ENCODE measurements at regions not wholly inside any gene's neighbourhood (a gene's known extent, or its start where the extent isn't known, plus 50 kb on each side); places are given as distances from the start of the nearest gene placed in this dataset.

DNA sequence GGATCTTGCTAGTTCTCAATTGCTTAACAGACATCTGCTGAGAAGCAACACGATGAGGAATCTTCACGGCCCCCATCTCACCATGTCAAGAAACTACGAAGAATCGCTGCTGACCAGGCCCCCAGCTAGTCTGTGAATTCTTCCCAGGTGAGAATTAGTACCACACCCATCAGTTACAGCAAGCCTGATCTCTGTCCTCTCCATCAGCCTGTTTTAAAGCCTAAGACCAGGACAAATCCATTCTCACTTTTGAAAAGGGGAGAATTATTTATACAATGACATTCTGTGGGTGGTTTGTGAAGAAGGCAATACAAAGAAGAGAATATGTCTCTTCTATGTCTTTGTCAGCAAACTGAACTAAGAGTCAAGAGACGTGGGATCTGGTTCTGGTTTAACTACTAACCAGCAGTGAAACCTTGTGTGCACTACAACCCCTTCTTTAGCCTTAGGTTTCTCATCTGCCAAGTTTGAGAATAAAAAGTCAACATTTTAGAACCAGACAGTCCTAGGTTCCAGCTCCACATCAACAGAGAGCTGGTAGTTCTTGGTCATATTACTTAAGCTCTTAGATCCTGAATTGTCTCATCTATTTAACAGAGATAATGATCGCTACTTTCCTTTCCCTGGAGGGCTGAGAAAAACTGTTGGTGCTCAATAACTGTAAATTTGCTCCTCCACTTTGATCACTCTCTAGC is 160.4 kb upstream of the RORA start:
- peaks cover 0 to 2% (median 0%) of the 10 kb centered on the region in 4 donors for H3K9me3 ChIP-seq (ENCODE audit: control insufficient read depth in 4 of 4, insufficient read depth in 3 of 4, low read length in 3 of 4)
- no peak for TF ChIP-seq CTCF (IDR thresholded peaks at IDR 0.05; ENCODE audit: control extremely low read depth, extremely low read depth)

DNA sequence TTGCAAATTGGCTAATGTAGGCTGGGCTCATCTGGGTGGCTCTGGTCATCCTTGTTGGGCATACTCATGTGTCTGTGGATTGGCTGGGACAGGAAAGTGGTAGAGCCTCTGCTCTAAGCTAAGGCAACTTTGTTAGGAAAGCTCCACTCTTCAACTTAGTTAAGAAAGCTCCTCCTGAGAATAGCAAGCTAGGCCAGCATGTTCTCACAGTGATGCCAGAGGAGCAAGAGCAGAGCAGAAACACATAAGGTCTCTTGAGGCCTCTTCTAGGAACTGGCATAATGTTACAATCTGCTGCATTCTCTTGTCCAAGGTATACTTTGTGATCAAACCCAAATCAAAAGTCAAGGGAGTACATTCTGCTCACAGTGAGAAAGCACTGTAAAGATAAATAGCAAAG is 158.6 kb upstream of the RORA start:
- Histone ChIP-seq H3K27me3 (ENCODE audit: control insufficient read depth in 3 of 3, insufficient read depth in 3 of 3, low read length in 2 of 3) (no peaks in the 10 kb centered on the region), H3K4me1 (ENCODE audit: control insufficient read depth in 5 of 5, insufficient read depth in 5 of 5, low read length in 5 of 5) (peaks cover 0 to 3% (median 0%) of the 10 kb centered on the region in 5 donors)

More for the DNA sequence above, 160.4 kb upstream of the RORA start:
- Histone ChIP-seq H3K4me1 (ENCODE audit: control insufficient read depth in 5 of 5, insufficient read depth in 5 of 5, low read length in 5 of 5) (peaks cover 0 to 16% (median 2%) of the 10 kb centered on the region in 5 donors), H3K9ac (ENCODE audit: insufficient read depth in 1 of 2, low read length in 2 of 2) (no peak overlapping the region), H3K27ac (ENCODE audit: low read depth in 1 of 2, low read length in 1 of 2) (no peak overlapping the region), H3K36me3 (ENCODE audit: control insufficient read depth in 4 of 4, insufficient read depth in 4 of 4, low read length in 4 of 4) (no peaks in the 10 kb centered on the region), H3K27me3 (ENCODE audit: control insufficient read depth in 3 of 3, insufficient read depth in 3 of 3, low read length in 2 of 3) (no peaks in the 10 kb centered on the region), H3K4me3 (no peak overlapping the region)
- DNase-seq (no peak), ATAC-seq (ENCODE audit: insufficient read depth, low FRiP score) (no peak)
- WGBS, 2 donors, result 87 to 92% methylated on average over 6 of the region's 6 CpGs

DNA sequence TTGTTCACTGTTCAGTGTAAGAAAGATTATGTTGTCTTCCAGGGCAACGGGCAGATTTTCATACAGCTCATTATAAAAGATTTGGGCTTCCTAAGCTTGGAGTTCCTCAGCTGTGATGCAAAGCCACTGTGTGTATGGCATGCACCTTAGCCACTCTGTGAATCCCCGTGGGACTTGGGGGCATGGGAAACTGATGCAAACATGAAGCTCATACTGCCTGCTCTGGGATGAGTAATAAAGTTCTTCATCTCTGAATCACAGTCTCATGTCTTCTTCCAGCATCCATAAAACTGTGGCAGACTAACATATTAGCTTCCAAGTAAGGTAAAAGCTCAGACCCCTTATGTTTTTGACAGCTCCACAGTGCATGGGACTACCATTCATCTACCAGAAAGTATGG is 154.3 kb upstream of the RORA start:
- H3K36me3 ChIP-seq (ENCODE audit: control insufficient read depth in 4 of 4, insufficient read depth in 4 of 4, low read length in 4 of 4), result no peaks in the 10 kb centered on the region
- no peaks in the 10 kb centered on the region for H3K4me1 ChIP-seq (ENCODE audit: control insufficient read depth in 5 of 5, insufficient read depth in 5 of 5, low read length in 5 of 5)
- no peak for TF ChIP-seq CTCF (IDR thresholded peaks at IDR 0.05; ENCODE audit: control extremely low read depth, extremely low read depth)
- ATAC-seq (ENCODE audit: insufficient read depth, low FRiP score) (no peak), DNase-seq (no peak)
- H3K9ac ChIP-seq (ENCODE audit: insufficient read depth in 1 of 2, low read length in 2 of 2), result no peak overlapping the region
- no peak overlapping the region for H3K4me3 ChIP-seq
- no peak overlapping the region for H3K27ac ChIP-seq (ENCODE audit: low read depth in 1 of 2, low read length in 1 of 2)
- WGBS, 2 donors, result 82 to 91% methylated on average over 2 of the region's 2 CpGs
- no peaks in the 10 kb centered on the region for H3K27me3 ChIP-seq (ENCODE audit: control insufficient read depth in 3 of 3, insufficient read depth in 3 of 3, low read length in 2 of 3)
- peaks cover 0 to 2% (median 0%) of the 10 kb centered on the region in 4 donors for H3K9me3 ChIP-seq (ENCODE audit: control insufficient read depth in 4 of 4, insufficient read depth in 3 of 4, low read length in 3 of 4)

More for the DNA sequence above, 158.6 kb upstream of the RORA start:
- H3K9ac ChIP-seq (ENCODE audit: insufficient read depth in 1 of 2, low read length in 2 of 2), result no peak overlapping the region
- ATAC-seq (ENCODE audit: insufficient read depth, low FRiP score), result no peak
- no peak for DNase-seq
- H3K9me3 ChIP-seq (ENCODE audit: control insufficient read depth in 4 of 4, insufficient read depth in 3 of 4, low read length in 3 of 4), result peaks cover 0 to 2% (median 0%) of the 10 kb centered on the region in 4 donors
- no peak overlapping the region for H3K27ac ChIP-seq (ENCODE audit: low read depth in 1 of 2, low read length in 1 of 2)
- H3K36me3 ChIP-seq (ENCODE audit: control insufficient read depth in 4 of 4, insufficient read depth in 4 of 4, low read length in 4 of 4), result no peaks in the 10 kb centered on the region
- no peak for TF ChIP-seq CTCF (IDR thresholded peaks at IDR 0.05; ENCODE audit: control extremely low read depth, extremely low read depth)
- H3K4me3 ChIP-seq, result no peak overlapping the region

GRCh38 chr15:61382927-61383326 is 153.8 kb upstream of the RORA start:
- Histone ChIP-seq H3K9me3 (ENCODE audit: control insufficient read depth in 4 of 4, insufficient read depth in 3 of 4, low read length in 3 of 4) (peaks cover 0 to 2% (median 0%) of the 10 kb centered on the region in 4 donors), H3K4me3 (no peak overlapping the region), H3K27ac (ENCODE audit: low read depth in 1 of 2, low read length in 1 of 2) (no peak overlapping the region), H3K4me1 (ENCODE audit: control insufficient read depth in 5 of 5, insufficient read depth in 5 of 5, low read length in 5 of 5) (no peaks in the 10 kb centered on the region), H3K9ac (ENCODE audit: insufficient read depth in 1 of 2, low read length in 2 of 2) (no peak overlapping the region), H3K27me3 (ENCODE audit: control insufficient read depth in 3 of 3, insufficient read depth in 3 of 3, low read length in 2 of 3) (no peaks in the 10 kb centered on the region), H3K36me3 (ENCODE audit: control insufficient read depth in 4 of 4, insufficient read depth in 4 of 4, low read length in 4 of 4) (no peaks in the 10 kb centered on the region)
- WGBS, 2 donors, result 84 to 85% methylated on average over 1 of the region's 1 CpG
- no peak for ATAC-seq (ENCODE audit: insufficient read depth, low FRiP score)
- no peak for DNase-seq
- TF ChIP-seq CTCF (IDR thresholded peaks at IDR 0.05; ENCODE audit: control extremely low read depth, extremely low read depth), result no peak

Measured in lung (tissue), 11 donors.